Endodermal cell (in vitro differentiated cells): ENCODE measurements at regions not wholly inside any gene's neighbourhood (a gene's known extent, or its start where the extent isn't known, plus 50 kb on each side); places are given as distances from the start of the nearest gene placed in this dataset.

ENCODE experiments used
- DNase-seq: peaks from one replicate; pipeline ENCODE4 v3.0.0-alpha.2; 2017
- H3K27ac ChIP-seq: 2 replicates; pipeline ENCODE4 v1.5.1; 2013; ENCODE audit warnings: mild to moderate bottlenecking, low read depth, low read length, moderate library complexity
- H3K27me3 ChIP-seq: 2 replicates; pipeline ENCODE4 v1.6.1; 2013; ENCODE audit warnings: mild to moderate bottlenecking, low read length, moderate library complexity; ENCODE audit not compliant: insufficient read depth, control insufficient read depth, poor library complexity, severe bottlenecking
- H3K36me3 ChIP-seq: 2 replicates; pipeline ENCODE4 v1.7.0; 2013; ENCODE audit warnings: mild to moderate bottlenecking, low read length, moderate library complexity; ENCODE audit not compliant: control insufficient read depth, insufficient read depth
- H3K4me1 ChIP-seq: one replicate; pipeline ENCODE4 v1.7.0; 2013; ENCODE audit warnings: low read length; ENCODE audit not compliant: control insufficient read depth, insufficient read depth
- H3K4me3 ChIP-seq: 2 replicates; pipeline ENCODE4 v1.5.1; 2013; ENCODE audit warnings: mild to moderate bottlenecking, low read length, moderate library complexity
- H3K9ac ChIP-seq: 2 replicates; pipeline ENCODE4 v1.6.1; 2013; ENCODE audit warnings: mild to moderate bottlenecking, low read length, moderate library complexity; ENCODE audit not compliant: poor library complexity, severe bottlenecking; ENCODE audit errors: extremely low read depth
- H3K9me3 ChIP-seq: 2 replicates; pipeline ENCODE4 v1.6.1; 2013; ENCODE audit warnings: mild to moderate bottlenecking, low read length, moderate library complexity; ENCODE audit not compliant: control insufficient read depth
- H3K27ac Mint-ChIP-seq: 2 replicates; pipeline ENCODE4 v1.8.0; 2020; ENCODE audit warnings: mixed read lengths
- H3K27me3 Mint-ChIP-seq: 2 replicates; pipeline ENCODE4 v1.8.0; 2021; ENCODE audit warnings: mild to moderate bottlenecking, mixed read lengths; ENCODE audit not compliant: insufficient read depth
- H3K36me3 Mint-ChIP-seq: 2 replicates; pipeline ENCODE4 v1.8.0; 2020; ENCODE audit warnings: low read depth, mixed read lengths
- H3K4me1 Mint-ChIP-seq: 2 replicates; pipeline ENCODE4 v1.8.0; 2020; ENCODE audit warnings: mixed read lengths
- H3K4me3 Mint-ChIP-seq: 2 replicates; pipeline ENCODE4 v1.8.0; 2020; ENCODE audit warnings: mild to moderate bottlenecking, moderate library complexity, mixed read lengths
- H3K9me3 Mint-ChIP-seq: 2 replicates; pipeline ENCODE4 v1.8.0; 2020; ENCODE audit warnings: mild to moderate bottlenecking, mixed read lengths
- CTCF ChIP-seq: fragments of 200-600 bp; sonication (generic); conservative IDR thresholded peaks from 2 replicates; pipeline ENCODE4 v1.5.0; 2021; ENCODE audit warnings: antibody characterized with exemption, mild to moderate bottlenecking
- WGBS, 2 experiments: methylation state at CpG; one replicate each; pipeline versions ENCODE4 v1.1.5 to v1.1.7; 2013; ENCODE audit warnings: missing lambda C conversion rate in 2 of 2, mixed read lengths in 1 of 2; ENCODE audit not compliant: insufficient coverage in 1 of 2, insufficient read length in 1 of 2; 5-methylcytosine and 5-hydroxymethylcytosine counted together

- H3K4me1 Mint-ChIP-seq, result peaks cover 21% of the 10 kb centered on the region
- H3K36me3 Mint-ChIP-seq, result no peaks in the 10 kb centered on the region
- H3K9me3 Mint-ChIP-seq, result no peaks in the 10 kb centered on the region
- no peak for TF ChIP-seq CTCF
- H3K4me3 ChIP-seq, result no peak overlapping the region
- no peak overlapping the region for H3K9ac ChIP-seq
- no peak overlapping the region for H3K4me3 Mint-ChIP-seq
- H3K27ac Mint-ChIP-seq, result no peak overlapping the region
- no peaks in the 10 kb centered on the region for H3K27me3 Mint-ChIP-seq
- no peak for DNase-seq
- H3K4me1 ChIP-seq, result no peaks in the 10 kb centered on the region
- H3K27ac ChIP-seq, result no peak overlapping the region
- H3K36me3 ChIP-seq, result no peaks in the 10 kb centered on the region
- peaks cover 12% of the 10 kb centered on the region for H3K9me3 ChIP-seq
- no peaks in the 10 kb centered on the region for H3K27me3 ChIP-seq
Measured at GRCh38 chr16:63752347-63752746, 1369.5 kb downstream of the CDH11 start.

- TF ChIP-seq CTCF, result no peak
- DNase-seq, result no peak
- H3K9me3 Mint-ChIP-seq, result no peaks in the 10 kb centered on the region
Measured at GRCh38 chr16:63749276-63749675, 1372.6 kb downstream of the CDH11 start.

GRCh38 chr16:63745456-63745855 is 1376.4 kb downstream of the CDH11 start:
- no peak overlapping the region for H3K27ac ChIP-seq
- no peaks in the 10 kb centered on the region for H3K36me3 ChIP-seq
- Mint-ChIP-seq H3K9me3 (no peaks in the 10 kb centered on the region), H3K4me3 (no peak overlapping the region), H3K27me3 (no peaks in the 10 kb centered on the region), H3K27ac (no peak overlapping the region), H3K36me3 (no peaks in the 10 kb centered on the region), H3K4me1 (no peaks in the 10 kb centered on the region)
- TF ChIP-seq CTCF, result no peak
- no peak overlapping the region for H3K9ac ChIP-seq
- no peak overlapping the region for H3K4me3 ChIP-seq
- H3K4me1 ChIP-seq, result no peaks in the 10 kb centered on the region
- DNase-seq, result no peak
- H3K9me3 ChIP-seq, result no peaks in the 10 kb centered on the region
- H3K27me3 ChIP-seq, result no peaks in the 10 kb centered on the region
- WGBS, 2 experiments, result 95 to 100% methylated on average over 1 to 4 of the region's 4 CpGs

More at GRCh38 chr16:63749276-63749675, 1372.6 kb downstream of the CDH11 start:
- no peaks in the 10 kb centered on the region for H3K27me3 ChIP-seq
- no peaks in the 10 kb centered on the region for H3K9me3 ChIP-seq
- H3K4me1 Mint-ChIP-seq, result peaks cover 1% of the 10 kb centered on the region
- H3K27ac Mint-ChIP-seq, result no peak overlapping the region
- H3K4me1 ChIP-seq, result no peaks in the 10 kb centered on the region
- H3K36me3 Mint-ChIP-seq, result no peaks in the 10 kb centered on the region
- no peak overlapping the region for H3K4me3 ChIP-seq
- no peak overlapping the region for H3K27ac ChIP-seq
- no peak overlapping the region for H3K9ac ChIP-seq
- no peak overlapping the region for H3K4me3 Mint-ChIP-seq
- H3K27me3 Mint-ChIP-seq, result no peaks in the 10 kb centered on the region
- no peaks in the 10 kb centered on the region for H3K36me3 ChIP-seq
